SHP77 (cell line): ENCODE measurements at regions not wholly inside any gene's neighbourhood (a gene's known extent, or its start where the extent isn't known, plus 50 kb on each side); places are given as distances from the start of the nearest gene placed in this dataset.

ENCODE experiments used
- DNase-seq, 2 experiments: peaks; one replicate each; lab custom pipeline; 2025; lab: John Stamatoyannopoulos, UW

DNA sequence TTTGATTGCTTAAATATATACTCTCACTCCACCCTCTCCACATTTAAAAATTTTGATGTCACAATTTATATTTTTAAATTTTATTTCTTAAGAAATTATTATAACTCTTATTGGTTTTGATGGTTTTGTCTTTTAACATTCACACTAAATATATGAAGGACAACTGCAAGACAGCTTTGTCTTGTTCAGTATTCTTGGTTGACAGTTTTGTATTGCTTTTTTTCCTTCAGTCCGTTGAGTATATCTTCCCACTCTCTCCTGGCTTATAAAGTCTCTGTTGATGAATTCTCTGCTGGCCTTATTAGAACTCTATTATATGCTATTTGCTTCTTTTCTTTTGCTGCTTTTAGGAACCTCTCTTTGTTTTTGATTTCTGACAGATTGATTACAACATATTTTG lies 392.2 kb downstream of the C6orf118 start:
- DNase-seq, result no peak

DNA sequence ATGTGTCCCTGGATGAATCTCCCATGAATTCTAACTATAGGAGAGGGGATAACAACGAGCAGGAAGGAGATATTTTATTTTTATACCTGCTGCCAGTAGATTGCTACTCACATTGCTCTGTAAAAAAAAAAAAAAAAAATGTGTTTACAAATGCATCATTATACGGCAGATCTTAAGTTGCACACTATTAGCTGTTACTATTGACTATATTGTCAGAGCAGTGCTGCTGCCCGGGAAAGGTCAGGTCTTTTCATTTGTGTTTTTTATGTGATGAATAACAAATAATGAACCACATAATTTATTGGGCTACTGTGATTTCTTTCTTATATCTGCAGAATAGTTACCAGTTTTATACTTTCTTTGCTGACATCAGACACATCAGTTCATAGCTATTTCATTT lies 393.3 kb downstream of the C6orf118 start:
- no peak for DNase-seq

DNA sequence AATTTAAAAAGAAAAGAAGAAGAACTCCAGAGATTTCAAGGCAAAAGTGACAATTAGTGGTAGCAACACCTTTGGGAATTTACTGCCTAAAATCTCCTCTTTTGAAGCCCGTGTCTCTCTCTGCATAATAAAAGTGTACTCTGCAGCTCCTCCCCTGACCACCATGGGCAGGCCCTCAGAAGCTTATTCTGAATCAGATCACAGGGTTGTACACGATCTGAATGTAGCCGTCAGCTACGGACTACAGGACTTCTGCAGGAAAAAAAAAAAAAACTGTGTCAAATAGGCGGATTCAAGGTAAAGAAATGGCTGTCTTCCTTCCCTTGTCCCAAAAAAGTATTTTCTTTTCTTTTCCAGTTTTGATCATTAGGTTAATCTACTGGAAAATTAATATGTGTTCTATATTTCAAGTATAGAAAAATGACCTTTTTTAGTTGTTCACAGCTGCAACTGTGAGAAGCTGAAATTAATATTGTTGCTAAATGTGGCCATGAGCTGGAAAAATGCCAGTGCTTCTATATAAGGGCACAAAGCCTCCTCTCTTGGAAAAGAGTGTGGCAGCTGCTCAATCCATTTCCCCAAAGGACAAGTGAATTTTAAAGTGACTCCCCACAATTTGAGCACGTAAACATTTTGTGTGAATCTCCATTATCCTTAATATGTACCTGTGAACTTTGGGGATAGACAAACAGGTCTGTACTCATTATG lies 397.4 kb downstream of the C6orf118 start:
- DNase-seq, result no peak

DNA sequence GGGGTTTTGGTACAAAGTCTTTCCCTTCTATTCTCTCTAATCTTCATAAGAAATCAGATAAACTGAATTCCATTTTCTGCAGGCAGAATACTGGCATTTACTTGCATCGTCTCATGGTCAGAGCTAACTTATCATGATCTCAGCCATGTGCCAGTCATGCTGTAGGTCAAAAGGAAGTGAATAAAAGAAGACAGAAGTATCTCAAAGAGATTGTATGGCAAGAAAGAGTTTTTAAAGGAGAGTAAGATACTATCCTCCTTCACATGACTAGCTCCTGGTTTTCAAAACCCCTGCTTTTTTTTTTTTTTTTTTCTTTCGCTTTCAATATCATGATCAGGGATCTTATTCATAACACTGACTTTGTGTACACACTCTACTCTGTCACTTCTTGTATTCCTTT lies 398.3 kb downstream of the C6orf118 start:
- DNase-seq, result no peak

DNA sequence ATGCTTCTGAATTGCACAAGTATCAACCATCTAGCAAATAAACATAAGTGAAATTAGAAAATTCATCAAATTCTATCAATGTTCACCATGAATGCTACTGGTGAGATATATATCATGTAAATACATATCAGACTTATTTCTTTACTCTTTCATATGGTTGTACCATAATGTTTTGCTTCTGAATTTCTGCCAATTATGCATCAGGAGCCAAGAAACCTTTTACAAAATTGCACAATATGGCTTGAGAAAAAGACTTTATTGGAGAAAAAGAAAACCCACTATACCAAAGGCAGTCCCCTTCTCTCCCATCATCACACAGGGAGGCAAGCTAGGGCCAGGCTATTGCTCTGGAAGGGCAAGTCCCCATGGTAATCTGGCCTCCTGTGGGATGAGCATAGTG lies 402.6 kb downstream of the C6orf118 start:
- DNase-seq, result no peak

DNA sequence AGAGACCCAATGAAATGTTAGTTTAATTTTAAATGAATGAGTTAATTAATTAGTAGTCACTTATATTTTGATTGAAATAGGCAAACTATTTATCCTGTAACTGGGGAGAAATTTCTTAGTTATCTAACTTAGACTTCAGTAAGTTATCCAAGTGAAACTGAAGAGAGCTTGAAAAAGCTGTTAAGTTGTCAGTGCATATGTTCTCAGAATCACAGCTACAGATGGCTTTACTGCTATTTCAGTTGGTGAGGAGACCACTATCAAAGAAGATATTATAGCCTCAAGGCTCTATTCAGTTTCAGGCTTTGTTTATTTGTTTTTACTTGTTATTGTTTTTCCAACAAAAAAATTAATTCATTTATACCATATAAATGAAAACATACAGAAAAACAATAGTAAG lies 404.1 kb downstream of the C6orf118 start:
- no peak for DNase-seq

DNA sequence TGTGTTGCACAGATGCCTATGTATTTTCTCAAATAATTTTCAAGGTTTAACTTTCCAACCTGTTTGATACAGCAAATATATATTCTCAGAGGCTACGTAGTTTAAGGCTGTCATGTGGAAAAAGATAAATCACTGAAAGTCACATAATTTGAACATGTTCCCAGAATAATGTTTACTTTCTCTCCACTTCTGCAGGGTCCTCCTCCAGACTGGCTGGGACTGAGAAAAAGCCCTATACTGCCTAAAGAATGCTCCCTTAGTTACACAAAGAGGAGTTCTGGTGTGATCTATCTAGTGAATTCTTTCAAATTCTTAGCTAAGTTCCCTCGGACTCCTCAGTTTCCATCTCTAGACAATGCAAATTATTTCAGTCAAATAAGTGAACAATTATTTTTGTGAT lies 411.0 kb downstream of the C6orf118 start:
- no peak for DNase-seq

DNA sequence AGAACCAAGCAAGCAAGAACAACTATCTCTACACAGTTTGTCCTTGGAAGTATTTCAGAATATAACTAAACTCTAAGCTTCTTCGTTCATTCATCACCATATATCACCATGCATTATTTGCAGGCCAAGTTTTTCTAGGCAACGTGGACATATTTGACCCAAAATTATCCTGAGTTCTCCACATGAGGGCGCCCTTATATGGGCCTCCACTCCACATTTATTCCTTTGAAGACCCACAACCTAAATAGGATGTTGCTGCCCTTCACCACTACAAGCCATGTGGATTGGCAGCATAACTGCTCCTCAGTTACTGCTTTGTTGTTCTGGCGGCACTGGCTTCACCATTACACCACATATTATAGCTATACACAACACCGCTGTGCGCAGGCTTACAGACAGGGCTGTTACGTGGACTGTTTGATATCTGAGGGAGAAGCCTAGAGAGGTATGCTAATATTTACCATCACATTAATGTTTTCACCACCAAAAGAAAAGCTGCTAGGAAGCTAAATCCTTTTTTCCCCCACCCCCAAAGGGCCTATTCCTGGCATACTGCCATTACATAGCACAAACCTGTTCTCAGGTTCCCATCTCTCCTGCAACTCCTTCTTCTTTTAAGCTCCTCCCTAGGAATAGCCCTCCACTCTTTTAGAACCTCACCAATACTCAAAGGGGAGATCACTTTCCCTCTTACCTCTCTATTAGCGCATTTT lies 411.7 kb downstream of the C6orf118 start:
- peak in 1 of 2 experiments; percentile 3 for DNase-seq

DNA sequence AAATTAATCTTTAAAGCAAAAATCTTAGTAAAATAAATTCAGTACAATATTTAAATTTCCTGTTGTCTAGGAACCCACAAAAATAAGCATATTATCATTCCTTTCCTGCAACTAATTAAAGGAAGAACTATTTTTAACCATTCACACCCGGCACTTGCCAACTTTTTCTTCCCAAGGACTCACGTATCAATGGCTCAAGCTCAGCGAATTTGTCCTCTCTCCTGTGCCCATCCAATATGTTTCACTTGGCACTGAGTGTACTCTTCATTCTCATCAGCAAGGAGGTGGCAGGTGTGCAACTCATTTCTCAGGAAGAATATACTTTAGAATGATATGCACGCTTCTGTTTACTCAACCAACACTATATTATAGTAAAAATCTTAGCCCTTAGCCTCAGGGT lies 419.4 kb downstream of the C6orf118 start:
- DNase-seq, result no peak

DNA sequence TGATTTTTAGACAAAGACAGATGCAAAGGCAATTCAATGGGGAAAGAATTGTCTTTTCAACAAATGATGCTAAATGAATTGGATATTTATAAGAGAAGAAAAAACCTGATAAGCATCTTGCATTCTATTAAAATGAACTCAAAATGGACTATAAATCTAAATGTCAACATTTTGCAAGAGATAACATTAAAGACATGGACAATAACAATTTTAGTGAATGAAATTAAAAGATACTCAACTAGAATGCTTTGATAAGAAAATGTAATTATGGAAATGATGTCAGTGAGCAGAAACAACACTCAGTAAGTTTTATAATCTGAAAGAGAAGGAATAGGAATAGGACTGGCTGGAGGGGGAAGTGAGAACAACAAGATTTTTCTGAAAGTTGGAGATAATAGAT lies 421.7 kb downstream of the C6orf118 start:
- no peak for DNase-seq

DNA sequence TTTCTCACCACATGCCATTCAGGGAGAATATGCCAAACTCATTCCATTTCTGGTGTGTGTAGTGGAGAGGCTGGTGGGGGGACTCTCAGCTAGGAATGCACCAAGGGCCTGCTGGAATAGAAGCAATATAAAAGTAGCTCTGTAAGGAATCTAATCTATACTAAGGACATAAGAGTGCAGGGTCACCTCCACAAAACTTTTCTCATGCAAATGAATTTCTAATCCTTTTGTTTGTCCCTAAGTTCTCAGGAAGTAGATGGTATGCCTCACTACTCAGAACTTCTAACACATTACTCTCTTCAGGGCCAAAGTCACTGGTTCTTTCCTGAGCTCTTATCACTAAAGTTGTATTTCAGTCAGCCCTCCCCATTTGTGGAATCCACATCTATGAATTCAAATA lies 427.2 kb downstream of the C6orf118 start:
- DNase-seq, result no peak

DNA sequence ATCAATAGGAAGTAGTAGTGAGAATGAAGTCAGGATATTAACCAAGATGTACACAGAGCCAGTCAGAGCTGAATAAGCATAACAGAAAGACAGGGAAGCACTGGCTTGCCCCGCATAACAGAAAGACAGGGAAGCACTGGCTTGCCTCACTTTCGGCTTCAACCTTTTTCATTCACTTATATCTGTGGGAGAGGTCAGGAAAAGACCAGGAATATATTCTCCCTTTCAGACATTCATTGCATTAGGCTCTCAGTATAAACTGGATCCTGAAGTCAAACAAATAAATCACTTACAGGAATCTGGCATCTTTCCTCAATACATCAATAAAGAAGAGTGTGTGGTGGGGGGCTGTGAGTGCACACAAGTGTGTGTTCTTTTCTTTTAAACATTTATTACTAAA lies 437.6 kb downstream of the C6orf118 start:
- DNase-seq, result no peak

DNA sequence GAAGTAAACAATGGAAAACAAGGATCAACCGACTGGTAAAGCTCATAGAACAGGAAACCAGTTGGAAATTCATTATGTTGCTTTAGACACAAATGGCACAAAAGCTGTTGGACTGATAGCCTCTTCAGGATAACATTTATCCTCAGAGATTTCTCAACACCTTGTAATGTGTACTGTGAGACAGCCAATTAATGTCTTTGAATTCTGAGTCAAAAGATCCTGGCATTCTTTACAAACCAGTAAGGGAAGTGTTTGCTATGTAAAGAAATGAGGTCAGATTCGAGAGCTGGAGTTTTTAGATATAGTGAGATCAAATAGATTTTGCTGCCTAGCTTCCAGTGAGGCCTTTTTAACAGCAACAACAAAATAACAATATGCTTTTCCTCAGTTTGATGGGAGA lies 439.2 kb downstream of the C6orf118 start:
- no peak for DNase-seq

DNA sequence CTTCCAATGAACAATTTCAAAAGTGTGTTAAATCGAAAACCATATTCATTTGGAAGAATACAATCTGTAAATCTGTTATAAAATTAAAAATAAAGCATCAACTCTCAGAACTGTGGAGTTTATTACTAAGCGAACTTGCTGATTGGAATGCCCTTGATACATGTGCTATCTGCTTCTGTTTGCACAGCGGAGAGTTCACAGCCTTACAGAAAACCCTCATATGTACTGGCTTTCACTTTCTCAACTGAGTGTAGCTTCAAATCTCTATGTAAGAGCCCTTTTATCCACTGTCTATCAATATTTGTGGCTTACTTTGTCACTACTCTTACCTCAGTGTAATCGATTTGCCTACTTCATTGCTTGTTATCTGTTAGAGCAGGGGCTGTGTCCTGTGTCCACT lies 447.4 kb downstream of the C6orf118 start:
- no peak for DNase-seq

DNA sequence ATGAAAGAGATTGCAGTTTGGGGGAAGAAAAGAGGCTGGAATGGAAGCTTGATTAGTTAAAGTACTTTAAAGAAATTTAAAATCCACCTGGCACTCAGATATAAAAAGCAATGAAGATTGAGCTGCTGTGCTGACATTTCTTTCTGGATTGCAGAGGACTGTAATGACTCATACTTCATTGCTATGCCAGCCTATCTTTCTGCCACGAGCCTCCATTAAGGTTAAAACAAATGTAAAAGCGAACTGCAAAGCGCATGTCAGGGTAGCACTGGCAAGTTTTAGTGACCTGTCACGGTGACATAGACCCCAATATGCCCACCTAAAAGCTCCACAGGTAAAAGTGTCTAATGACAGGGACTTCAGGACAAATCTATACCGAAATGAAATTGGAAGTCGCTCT lies 449.6 kb downstream of the C6orf118 start:
- no peak for DNase-seq

DNA sequence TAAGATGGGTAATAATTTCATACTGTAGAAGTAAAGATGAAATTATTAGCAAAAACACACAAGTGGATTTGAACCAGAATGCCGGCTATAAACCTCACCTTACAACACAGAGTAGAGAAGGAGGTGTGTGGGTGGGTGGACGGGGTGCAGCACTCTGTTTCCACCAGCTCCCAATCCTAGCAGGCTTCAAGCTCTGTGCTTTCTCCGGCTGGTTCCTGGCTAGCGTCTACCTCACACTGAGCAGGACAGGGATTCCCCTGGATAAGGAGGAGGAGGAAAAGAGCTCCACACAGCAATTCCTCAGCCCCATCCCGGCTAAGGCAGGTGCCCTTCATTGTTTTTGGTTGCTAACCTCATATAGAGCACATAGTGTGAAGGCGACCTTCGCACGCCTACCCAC lies 453.3 kb downstream of the C6orf118 start:
- DNase-seq, result no peak

DNA sequence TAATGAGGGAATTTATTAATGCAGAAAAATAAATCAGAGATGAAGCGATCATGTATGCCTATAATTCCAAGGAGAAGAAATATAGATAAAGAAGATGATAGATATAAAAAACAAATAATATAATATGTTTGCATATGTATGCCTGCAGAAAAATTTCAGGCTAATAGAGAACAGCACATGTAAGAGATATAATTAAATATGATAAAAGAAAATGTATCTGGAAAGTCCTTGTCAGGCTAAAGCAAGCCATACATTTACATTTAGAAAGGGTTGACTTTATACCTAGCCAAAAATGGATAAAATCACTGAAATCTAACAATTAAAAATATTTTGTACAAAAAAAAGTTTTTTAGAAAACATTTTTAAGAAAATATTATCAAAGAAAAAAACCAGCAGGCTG lies 454.1 kb downstream of the C6orf118 start:
- no peak for DNase-seq

DNA sequence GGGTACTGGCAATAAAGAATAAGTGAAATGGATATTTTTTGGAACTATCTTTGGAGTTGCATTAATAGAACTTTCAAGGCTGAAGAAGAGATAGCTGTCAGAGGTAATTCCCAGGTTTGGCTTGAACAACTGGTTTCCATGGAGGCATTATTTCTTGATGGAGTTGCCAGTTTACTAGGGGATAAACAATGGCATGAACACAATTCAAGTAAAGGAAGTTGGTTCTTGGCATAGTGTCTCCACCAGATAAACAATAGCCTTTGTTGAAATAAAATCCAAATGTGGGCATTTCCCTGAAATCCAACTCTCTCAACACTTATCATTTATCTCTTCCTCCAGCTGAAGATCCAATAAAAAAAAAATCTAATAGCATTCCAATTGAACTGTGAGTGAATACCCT lies 454.9 kb downstream of the C6orf118 start:
- no peak for DNase-seq

DNA sequence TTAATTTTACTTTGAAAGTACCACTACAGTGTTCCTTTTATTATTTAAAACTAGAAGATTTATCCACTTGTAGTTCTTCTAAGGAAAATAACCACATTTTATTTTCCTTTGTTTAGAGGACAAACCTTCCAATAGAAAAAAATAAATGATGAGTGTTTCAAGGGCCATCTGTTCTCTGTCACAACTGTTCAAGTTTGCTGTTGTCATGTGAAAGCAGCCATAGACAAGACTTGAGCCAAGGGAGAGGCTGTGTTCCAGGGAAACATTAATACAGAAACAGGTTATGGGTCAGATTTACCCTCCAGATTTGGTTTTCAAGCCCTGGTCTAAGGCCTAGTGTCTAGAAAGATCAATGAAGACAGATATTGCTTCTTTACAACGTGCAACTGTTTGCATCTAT lies 463.6 kb downstream of the C6orf118 start:
- no peak for DNase-seq

DNA sequence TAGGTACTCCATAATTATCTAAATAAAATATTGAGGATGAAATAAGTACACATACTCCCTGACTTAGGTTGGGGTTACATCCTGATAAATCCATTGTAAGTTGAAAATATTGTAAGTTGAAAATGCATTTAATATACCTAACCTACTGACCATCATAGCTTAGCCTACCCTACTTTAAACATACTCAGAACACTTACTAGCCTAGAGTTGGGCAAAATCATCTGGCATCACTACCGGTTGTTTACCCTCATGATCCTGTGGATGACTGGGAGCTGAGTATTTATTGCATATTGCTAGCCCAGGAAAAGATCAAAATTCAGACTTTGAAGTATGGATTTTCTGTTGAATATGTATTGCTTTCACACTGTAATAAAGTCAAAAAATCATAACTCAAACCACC lies 467.3 kb downstream of the C6orf118 start:
- DNase-seq, result no peak

DNA sequence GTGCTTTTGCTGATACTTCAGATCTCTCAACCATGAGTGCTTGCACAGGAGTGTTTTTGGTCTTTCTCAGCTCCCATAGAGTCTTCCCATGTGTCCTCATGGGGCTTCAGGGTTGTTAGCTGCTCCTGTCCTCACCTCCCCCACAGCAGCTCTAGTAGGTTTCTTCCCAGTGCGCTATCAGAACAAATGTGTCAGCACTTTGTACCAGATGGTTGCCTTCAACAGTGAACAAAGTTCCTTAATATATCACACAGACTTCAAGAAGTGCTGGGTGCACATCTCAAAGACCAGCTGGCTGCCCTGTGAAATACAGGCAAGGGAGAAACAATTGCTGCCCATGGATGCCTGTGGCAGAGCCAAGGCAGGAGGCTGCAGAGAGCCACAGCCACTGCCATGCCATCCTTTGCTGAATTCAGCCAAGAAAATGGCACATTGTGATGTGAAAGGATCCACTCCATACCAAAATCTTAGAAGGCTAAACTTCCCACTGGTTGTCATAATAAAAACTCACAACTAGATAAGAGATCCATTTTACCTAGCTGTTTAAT lies 471.3 kb downstream of the C6orf118 start:
- no peak for DNase-seq

DNA sequence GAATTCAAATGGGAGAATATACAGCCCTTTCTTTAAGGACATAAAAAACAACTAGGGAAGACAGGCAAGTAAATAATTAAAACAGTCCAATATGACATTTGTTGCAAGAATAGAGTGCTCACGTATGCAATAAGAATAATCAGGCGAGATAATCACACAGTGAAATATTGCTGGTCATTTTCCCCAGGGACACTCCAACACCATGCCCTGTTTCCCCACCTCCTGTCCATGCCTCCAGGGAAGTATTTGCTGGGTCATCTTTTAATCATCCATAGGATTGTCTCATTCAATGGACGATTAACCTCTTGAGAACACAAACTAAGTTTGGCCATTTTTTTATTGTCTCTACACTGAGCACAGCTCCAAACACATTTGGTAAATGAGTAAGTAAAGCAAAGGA lies 472.9 kb downstream of the C6orf118 start:
- no peak for DNase-seq

DNA sequence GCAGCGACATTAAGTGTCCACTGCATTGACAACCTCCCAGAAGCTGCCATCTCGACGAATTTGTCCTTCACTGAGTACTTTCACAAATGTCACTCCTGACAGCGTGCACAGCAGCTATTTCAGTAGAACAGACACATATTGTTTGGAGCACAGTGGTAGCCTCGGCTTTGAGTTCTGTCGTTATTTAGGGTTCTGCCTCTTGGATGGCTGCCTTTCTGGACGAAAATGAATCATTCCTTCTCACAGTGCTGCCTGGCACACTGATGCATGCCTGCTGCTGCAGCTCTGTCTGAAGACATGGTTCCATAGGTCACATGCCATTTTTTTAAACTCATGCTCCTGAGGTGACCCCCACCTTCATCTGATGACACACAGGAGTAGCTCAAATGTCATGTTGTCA lies 477.0 kb downstream of the C6orf118 start:
- DNase-seq, result no peak

DNA sequence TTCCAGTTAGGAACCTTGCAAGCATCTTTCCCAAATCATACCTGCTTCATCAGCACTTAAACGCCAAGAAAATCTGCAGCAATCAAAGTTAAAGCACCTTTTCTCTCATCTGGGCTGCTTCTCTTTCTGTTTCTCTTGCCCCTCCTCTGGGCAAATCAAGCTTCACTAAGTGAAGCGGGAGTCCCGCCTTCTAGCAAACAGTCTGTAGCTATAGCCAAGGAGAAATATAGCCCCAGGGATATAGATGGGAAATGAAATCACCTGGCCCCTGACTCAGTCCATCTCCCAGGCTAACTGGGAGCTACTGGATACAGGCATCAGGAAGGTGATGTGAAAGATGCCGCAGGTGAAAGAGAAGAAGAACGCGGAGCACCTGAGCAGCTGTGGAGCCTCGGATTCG lies 481.9 kb downstream of the C6orf118 start:
- DNase-seq, result no peak
